CD4-positive, alpha-beta T cell treated with Interleukin-4 for 1 hour (primary cell): ENCODE measurements at regions not wholly inside any gene's neighbourhood (a gene's known extent, or its start where the extent isn't known, plus 50 kb on each side); places are given as distances from the start of the nearest gene placed in this dataset.
"Not testable (repeated sequence)": the region's sequence is repeated elsewhere in the genome, so short reads cannot be mapped to it uniquely, and the experiment has no call there.

Experiments used
- DNase-seq, 2 donors: peaks; one replicate each; pipeline ENCODE4 v3.0.0-alpha.2; 2020 to 2022

DNA sequence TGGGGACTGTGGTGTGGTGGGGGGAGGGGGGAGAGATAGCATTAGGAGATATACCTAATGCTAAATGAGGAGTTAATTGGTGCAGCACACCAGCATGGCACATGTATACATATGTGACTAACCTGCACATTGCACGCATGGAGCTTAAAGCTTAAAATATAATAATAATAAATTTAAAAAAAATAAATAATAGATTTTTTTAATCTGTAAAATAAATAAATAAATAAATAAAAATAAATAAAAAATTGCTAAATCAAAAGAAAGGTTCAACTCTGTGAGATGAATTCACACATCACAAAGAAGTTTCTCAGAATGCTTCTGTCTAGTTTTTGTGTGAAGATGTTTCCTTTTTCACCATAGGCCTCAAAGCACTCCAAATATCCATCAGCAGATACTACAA, 1793.7 kb downstream of the UQCRFS1 start:
- DNase-seq = not testable (repeated sequence)

DNA sequence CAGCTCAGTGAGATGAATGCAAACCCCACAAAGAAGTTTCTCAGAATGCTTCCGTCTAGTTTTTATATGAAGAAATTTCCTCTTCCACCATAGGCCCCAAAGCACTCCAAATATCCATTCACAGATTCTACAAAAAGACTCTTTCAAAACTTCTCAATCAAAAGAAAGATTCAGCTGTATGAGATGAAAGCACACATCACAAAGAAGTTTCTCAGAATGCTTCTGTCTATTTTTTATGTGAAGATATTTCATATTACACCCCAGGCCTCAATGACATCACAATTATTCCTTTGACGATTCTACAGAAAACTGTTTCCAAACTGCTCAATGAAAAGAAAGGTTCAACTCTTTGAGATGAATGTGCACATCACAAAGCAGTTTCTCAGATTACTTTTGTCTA, 1819.4 kb downstream of the UQCRFS1 start:
- DNase-seq = no peak

DNA sequence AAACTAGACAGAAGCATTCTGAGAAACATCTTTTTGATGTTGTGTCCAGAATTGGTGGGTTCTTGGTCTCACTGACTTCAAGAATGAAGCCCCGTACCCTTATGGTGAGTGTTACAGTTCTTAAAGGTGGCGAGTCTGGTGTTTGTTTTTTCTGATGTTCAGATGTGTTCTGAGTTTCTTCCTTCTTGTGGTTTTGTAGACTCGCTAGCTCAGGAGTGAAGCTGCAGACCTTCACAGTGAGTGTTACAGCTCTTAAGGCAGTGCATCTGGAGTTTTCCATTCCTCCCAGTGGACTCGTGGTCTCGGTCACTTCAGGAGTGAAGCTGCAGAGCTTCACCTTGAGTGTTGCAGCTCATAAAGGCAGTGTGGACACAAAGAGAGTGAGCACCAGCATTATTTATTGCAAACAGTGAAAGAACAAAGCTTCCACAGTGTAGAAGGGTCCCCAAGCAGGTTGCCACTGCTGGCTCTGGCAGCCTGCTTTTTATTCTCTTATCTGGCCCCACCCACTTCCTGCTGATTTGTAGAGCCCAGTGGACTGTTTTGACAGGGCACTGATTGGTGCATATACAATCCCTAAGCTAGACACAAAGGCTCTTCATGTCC, 1820.8 kb downstream of the UQCRFS1 start:
- DNase-seq = peak in 1 of 2 donors; percentile 8

GRCh38 chr19:27379306-27379705, 1833.6 kb downstream of the UQCRFS1 start:
- DNase-seq = not testable (repeated sequence)

DNA sequence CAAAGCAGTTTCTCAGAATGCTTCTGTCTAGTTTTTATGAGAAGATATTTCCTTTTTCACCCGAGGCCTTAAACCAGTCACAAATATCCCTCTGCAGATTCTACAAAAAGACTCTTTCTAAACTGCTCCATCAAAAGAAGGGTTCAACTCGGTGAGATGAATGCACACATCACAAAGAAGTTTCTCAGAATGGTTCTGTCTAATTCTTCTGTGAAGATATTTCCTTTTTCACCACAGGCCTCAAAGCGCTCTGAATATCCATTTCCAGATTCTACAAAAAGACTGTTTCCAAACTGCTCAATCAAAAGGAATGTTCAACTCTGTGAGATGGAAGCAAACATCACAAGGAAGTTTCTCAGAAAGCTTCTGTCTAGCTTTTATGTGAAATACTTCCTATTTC, 1843.3 kb downstream of the UQCRFS1 start:
- not testable (repeated sequence) for DNase-seq

DNA sequence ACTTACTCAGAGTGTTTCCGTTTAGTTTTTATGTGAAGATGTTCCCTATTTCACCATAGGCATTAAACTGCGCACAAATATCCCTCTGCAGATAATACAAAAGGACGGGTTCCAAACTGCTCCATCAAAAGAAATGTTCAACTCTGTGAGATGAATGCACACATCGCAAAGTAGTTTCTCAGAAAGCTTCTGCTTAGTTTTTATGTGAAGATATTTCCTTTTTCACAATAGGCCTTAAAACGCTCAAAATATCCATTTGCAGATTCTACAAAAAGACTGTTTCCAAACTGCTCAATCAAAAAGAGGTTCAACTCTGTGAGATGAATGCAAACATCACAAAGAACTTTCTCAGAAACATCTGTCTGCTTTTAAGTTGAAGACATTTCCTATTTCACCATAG, 1850.5 kb downstream of the UQCRFS1 start:
- not testable (repeated sequence) for DNase-seq

- DNase-seq = not testable (repeated sequence)
Observed at GRCh38 chr19:27355581-27355980, 1857.4 kb downstream of the UQCRFS1 start.
